Adrenal gland (tissue), 5 donors: ENCODE measurements at regions not wholly inside any gene's neighbourhood (a gene's known extent, or its start where the extent isn't known, plus 50 kb on each side); places are given as distances from the start of the nearest gene placed in this dataset.

Source experiments
- POLR2A ChIP-seq, 2 donors: fragments of 450-650 bp; IDR thresholded peaks; one replicate each; pipeline ENCODE4 v1.6.1; 2017; ENCODE audit warnings: antibody characterized with exemption in 2 of 2, mild to moderate bottlenecking in 2 of 2, moderate library complexity in 1 of 2
- TF ChIP-seq, protein P1 (sequence below), 6 experiments: fragments of 450-650 bp in 4 of 6; fragments of 200-600 bp in 2 of 6; sonication (generic) in 1 of 6; IDR thresholded peaks; 1 replicate in 5 of 6; 2 replicates in 1 of 6; pipeline versions ENCODE4 v1.5.1 to v1.8.0; 2016 to 2021; ENCODE audit warnings: antibody characterized with exemption in 6 of 6, mild to moderate bottlenecking in 2 of 6, moderate library complexity in 1 of 6
- donor health status: DM: no; HTN: no; CAD: no.

DNA sequence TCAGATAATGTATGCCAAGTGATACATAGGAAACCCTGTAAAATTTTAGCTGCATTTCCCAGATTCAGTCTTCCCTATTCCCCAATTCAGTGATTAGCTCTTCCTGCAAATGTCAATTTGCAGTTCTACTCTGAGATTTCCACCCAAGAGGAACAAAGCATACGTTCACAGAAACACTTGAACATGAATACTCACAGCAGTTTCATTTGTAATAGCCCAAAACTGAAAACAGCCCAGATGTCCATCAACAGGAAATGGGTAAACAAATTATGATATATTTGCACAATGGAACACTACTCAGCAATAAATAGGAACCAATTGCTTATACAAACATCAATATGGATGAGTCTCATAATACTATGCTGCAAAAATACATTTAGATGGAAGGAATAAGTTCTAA, 194.2 kb downstream of the GXYLT1 start:
- TF ChIP-seq, protein P1, sequence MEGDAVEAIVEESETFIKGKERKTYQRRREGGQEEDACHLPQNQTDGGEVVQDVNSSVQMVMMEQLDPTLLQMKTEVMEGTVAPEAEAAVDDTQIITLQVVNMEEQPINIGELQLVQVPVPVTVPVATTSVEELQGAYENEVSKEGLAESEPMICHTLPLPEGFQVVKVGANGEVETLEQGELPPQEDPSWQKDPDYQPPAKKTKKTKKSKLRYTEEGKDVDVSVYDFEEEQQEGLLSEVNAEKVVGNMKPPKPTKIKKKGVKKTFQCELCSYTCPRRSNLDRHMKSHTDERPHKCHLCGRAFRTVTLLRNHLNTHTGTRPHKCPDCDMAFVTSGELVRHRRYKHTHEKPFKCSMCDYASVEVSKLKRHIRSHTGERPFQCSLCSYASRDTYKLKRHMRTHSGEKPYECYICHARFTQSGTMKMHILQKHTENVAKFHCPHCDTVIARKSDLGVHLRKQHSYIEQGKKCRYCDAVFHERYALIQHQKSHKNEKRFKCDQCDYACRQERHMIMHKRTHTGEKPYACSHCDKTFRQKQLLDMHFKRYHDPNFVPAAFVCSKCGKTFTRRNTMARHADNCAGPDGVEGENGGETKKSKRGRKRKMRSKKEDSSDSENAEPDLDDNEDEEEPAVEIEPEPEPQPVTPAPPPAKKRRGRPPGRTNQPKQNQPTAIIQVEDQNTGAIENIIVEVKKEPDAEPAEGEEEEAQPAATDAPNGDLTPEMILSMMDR (IDR thresholded peaks at IDR 0.05): no peak
- TF ChIP-seq POLR2A (IDR thresholded peaks at IDR 0.05): no peak
